ENCODE measurements at regions not wholly inside any gene's neighbourhood (a gene's known extent, or its start where the extent isn't known, plus 50 kb on each side); places are given as distances from the start of the nearest gene placed in this dataset.

GRCh38 chr5:173794901-173795416 lies 93.2 kb upstream of the CPEB4 start (continued):
- TF ChIP-seq ZBTB43 (CRISPR knock-in tag; conservative IDR thresholded peaks at IDR 0.05) (0 out of 2 replicates have a peak, but pooled peaks have one; percentile 54), IRX3 (CRISPR knock-in tag; IDR thresholded peaks at IDR 0.05; ENCODE audit: borderline replicate concordance, low read depth) (no peak), ZNF782 (CRISPR knock-in tag; IDR thresholded peaks at IDR 0.05; ENCODE audit: borderline replicate concordance) (no peak), ZNF597 (CRISPR knock-in tag; IDR thresholded peaks at IDR 0.05) (no peak), STAG1 (CRISPR knock-in tag; IDR thresholded peaks at IDR 0.05) (peak; percentile 14; the same call in 1 of the 2 replicates), RCOR2 (CRISPR knock-in tag; IDR thresholded peaks at IDR 0.05) (peak; percentile 49; the same call in 1 of the 2 replicates), ZNF644 (CRISPR knock-in tag; IDR thresholded peaks at IDR 0.05; ENCODE audit: low read depth) (peak; percentile 64; the same call in 1 of the 2 replicates), MEIS1 (CRISPR knock-in tag; IDR thresholded peaks at IDR 0.05; ENCODE audit: borderline replicate concordance) (no peak), BCL3 (CRISPR knock-in tag; IDR thresholded peaks at IDR 0.05) (no peak), GATAD2A (CRISPR knock-in tag; IDR thresholded peaks at IDR 0.05) (peak; percentile 52; the same call in 1 of the 2 replicates), SP5 (CRISPR knock-in tag; IDR thresholded peaks at IDR 0.05; ENCODE audit: borderline replicate concordance, low read depth) (no peak), MIXL1 (CRISPR knock-in tag; IDR thresholded peaks at IDR 0.05) (0 out of 2 replicates have a peak, but pooled peaks have one; percentile 42), ZKSCAN8 (CRISPR knock-in tag; IDR thresholded peaks at IDR 0.05; ENCODE audit: borderline replicate concordance) (peak; percentile 55; the same call in 1 of the 2 replicates), ZNF709 (CRISPR knock-in tag; IDR thresholded peaks at IDR 0.05) (0 out of 2 replicates have a peak, but pooled peaks have one; percentile 17), ZNF224 (CRISPR knock-in tag; IDR thresholded peaks at IDR 0.05) (no peak), AKAP8 (CRISPR knock-in tag; IDR thresholded peaks at IDR 0.05) (no peak), FOSL1 (CRISPR knock-in tag; IDR thresholded peaks at IDR 0.05; ENCODE audit: borderline replicate concordance) (no peak), HDAC2 (CRISPR knock-in tag; IDR thresholded peaks at IDR 0.05) (peak; percentile 75), ASH2L (IDR thresholded peaks at IDR 0.05; ENCODE audit: insufficient read length, low read depth, low read length) (no peak), E2F1 (CRISPR knock-in tag; IDR thresholded peaks at IDR 0.05) (no peak), BCL6 (CRISPR knock-in tag; IDR thresholded peaks at IDR 0.05) (peak; percentile 42; the same call in 1 of the 2 replicates), SOX13 (IDR thresholded peaks at IDR 0.05) (no peak), SOX13 (CRISPR knock-in tag; conservative IDR thresholded peaks at IDR 0.05 in 1 of 2, IDR thresholded peaks at IDR 0.05 in 1 of 2) (peak in 1 of 2 experiments; percentile 66; a peak in 1 of 4 replicates)

Data from HepG2 (cell line).